ENCODE measurements at regions not wholly inside any gene's neighbourhood (a gene's known extent, or its start where the extent isn't known, plus 50 kb on each side); places are given as distances from the start of the nearest gene placed in this dataset.
"Not testable (repeated sequence)": the region's sequence is repeated elsewhere in the genome, so short reads cannot be mapped to it uniquely, and the experiment has no call there.

DNA sequence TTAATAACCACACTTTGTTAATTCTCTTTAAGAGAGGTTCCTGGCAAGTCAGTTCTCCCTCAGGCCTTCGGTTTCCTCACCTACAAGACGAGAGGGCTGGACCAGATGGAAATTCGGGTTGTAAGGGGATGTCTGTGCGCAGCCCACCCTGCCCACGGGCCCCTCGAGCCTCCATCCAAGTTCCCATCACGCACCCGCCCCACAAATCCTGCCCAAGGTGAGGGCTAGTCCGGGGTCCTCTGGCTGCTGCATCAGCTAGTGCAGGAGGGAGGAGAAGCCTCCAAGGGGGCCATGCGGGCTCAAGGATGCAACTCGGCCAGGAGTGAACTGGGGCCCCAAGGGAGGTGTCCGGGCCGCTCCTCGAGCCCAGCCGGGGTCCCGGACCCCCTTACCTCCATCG, 169.6 kb upstream of the TP53TG3 start:
- not testable (repeated sequence) for DNase-seq

DNA sequence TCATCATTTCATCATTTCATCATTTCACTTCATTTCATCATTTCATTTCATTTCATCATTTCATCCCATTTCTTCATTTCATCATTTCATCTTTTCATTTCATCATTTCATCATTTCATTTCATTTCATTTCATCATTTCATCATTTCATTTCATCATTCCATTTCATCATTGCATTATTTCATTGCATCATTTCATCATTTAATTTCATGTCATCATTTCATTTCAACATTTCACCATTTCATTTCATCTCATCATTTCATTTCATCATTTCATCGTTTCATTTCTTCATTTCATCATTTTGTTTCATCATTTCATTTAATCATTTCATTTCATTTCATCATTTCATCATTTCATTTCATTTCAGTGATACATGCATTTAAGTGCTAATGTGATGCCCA, 166.9 kb upstream of the TP53TG3 start:
- DNase-seq = not testable (repeated sequence)

DNA sequence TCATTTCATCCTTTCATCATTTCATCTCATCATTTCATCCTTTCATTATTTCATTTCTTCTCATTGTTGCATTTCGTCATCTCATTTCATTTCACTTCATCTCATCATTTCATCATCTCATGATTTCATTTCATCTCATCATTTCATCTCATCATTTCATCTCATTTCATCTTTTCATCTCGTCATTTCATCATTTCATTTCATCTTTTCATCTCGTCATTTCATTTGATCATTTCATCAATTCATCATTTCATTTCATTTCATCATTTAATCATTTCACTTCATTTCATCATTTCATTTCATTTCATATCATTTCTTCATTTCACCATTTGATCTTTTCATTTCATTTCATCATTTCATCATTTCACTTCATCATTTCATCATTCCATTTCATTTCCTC, 131.3 kb upstream of the TP53TG3 start:
- DNase-seq = not testable (repeated sequence)

DNA sequence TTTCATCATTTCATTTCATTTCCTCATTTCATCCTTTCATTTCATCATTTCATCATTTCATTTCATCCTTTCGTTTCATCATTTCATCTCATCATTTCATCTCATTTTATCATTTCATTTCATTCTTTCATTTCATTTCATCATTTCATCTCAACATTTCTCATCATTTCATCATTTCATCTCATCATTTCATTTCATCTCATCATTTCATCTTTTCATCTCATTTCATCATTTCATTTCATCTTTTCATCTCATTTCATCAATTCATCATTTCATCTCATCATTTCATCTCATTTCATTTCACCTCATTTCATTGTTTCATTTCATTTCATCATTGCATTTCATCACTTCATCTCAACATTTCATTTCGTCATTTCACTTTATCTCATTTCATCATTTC, 129.7 kb upstream of the TP53TG3 start:
- not testable (repeated sequence) for DNase-seq
